GM19438 (cell line): ENCODE measurements at regions not wholly inside any gene's neighbourhood (a gene's known extent, or its start where the extent isn't known, plus 50 kb on each side); places are given as distances from the start of the nearest gene placed in this dataset.
"Not testable (repeated sequence)": the region's sequence is repeated elsewhere in the genome, so short reads cannot be mapped to it uniquely, and the experiment has no call there.

Experiments used
- ATAC-seq: cut with Tn5 transposase; IDR thresholded peaks from one replicate; pipeline ENCODE4 v1.9.1; 2021; ENCODE audit warnings: low read depth; ENCODE audit not compliant: unreplicated experiment

DNA sequence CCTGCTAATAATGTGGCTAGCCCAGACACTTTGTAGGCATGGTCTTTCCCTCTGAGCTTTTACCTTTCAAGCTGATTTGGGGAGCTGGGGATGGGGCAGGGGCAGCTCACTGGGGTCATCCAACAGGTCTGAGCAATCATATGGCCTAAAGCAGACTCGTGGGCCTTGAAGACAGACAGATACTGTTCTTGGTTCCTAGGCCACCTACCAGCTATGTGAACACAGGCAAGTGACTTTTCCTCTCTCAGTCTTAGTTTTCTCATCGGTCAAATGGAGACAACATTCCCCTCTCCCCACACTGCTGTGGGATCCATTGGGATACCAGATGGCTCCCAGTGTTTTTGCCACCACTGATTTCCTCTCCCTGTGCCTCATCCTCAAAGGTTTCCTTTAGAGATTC lies 181.8 kb downstream of the RRAGC start:
- no peak for ATAC-seq

- no peak for ATAC-seq
Measured at GRCh38 chr1:38677311-38677710, 182.3 kb downstream of the RRAGC start.

GRCh38 chr1:38672692-38673091 lies 186.9 kb downstream of the RRAGC start:
- ATAC-seq: no peak

DNA sequence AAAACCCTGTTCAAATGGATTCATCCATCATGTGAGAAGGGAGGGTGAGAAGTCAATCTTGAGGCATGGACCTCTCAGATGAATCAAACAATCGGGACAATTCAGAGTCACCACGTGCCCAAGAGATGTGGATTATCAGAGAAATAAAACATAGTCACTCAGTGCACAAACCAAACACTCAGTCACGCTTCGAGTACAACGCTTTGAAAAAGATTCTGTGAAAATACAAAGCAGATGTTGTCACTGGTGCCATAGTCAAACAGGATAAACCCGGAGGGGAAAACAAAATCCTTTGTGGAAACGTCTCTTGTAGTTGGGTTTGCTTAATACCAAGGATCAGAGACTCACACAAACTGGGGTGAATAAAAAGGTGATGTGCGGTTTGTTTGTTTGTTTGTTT lies 188.4 kb downstream of the RRAGC start:
- no peak for ATAC-seq

DNA sequence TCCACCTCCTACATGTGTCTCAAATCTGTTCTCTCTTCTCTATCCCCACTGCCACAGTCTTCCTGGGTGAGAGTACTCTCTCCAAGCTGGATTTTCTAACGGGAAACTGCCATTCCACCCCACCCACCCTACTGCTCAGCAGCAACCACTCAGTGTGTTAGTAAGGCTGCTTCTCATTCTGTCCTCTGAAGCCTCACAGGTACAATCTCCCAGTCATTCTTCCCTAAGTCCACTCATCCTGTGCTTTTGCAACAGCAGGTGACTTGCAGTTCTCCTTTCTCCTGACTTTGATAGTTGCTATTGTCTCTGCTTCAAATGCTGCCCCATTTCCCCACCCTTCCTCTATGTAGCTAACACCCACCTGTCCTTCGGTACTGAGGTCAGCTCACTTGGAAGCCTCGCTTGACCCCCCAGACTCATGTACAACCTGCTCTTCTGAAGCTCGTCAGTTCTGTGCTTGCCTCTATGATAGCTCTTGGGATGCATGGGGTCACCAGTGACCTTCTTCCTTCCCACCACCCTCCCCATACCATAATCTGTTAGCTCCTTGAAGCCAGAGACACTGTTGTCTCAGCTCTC lies 188.9 kb downstream of the RRAGC start:
- ATAC-seq: no peak

DNA sequence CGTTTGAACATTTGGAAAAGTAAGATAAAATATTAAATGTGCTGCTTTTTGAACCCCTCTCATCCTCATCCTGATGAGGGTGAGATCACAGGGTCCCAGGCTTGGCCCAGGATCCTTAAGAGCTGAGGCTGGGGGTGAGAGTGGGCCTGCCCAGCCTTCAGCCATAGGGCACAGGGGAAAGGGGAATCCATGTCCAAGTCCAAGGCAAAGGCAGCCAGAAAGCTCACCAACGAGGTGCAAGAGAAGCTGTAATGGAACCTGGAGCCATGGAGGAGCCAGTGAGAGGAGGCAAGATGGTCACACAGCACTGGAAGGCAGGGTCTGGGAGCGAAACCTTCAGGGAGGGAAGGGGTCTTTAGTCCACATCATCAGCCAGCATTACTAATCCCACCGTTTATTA lies 191.9 kb downstream of the RRAGC start:
- no peak for ATAC-seq

DNA sequence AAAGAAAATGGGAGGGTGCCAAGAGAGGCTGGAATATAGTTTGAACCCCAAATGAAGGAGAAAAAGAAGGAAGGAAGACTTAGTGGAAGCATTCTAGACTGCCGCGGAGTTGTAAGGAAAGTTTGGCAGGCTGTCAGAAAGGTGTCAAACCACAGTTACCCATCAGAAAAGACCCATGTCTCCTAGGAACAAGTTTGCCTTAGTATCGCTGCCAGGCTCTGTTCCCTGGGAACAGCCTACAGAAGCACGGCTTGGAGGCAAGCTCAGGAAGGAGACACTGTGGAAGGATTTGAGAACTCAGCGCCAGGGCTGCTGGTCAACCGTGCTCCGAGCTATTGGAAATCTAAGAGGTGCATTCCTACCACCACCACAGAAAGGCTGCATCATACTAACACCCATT lies 197.4 kb downstream of the RRAGC start:
- ATAC-seq: no peak

- ATAC-seq: no peak
Measured at GRCh38 chr1:38658883-38659282, 200.7 kb downstream of the RRAGC start.

DNA sequence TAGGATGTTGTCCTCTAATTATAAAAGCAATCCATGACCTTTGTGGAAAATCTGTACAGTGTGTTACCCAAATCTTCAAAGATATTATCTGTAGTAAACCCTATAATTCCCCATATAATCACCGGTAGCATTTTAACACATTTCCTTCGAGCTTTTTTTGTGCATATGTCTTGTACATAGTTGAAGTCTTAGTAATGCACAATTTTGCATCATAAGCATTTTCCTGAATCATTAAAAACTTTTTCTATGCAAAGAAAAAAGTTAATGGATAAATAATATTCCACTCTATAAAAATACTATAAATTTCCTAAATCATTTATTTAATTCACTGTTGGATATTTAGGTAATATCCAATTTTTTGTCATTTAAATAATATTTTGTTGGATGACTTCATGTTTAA lies 201.7 kb downstream of the RRAGC start:
- ATAC-seq: no peak

- no peak for ATAC-seq
Measured at GRCh38 chr1:38657207-38657840, 202.2 kb downstream of the RRAGC start.

GRCh38 chr1:38656726-38657125 lies 202.8 kb downstream of the RRAGC start:
- ATAC-seq: no peak

- no peak for ATAC-seq
Measured at GRCh38 chr1:38652217-38652616, 207.4 kb downstream of the RRAGC start.

- no peak for ATAC-seq
Measured at GRCh38 chr1:38651669-38652068, 207.9 kb downstream of the RRAGC start.

DNA sequence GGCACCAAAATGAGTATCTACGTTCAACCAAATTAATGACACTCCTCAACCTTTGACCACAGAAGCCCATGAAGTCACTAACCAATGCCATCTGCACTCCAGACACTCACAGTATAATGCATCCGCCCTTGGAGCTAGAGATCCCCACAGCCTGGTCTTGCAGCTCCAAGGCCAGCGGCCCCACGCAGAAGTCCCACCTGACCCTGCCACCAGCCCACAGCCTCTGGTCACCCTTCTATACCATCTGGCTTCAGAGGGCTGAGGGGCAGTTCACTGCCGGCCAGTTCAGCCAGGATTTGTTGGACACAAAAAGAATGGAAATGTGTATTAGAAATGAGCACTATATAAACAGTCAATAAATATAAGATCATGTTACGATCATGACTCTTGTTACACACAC lies 211.2 kb downstream of the RRAGC start:
- no peak for ATAC-seq

DNA sequence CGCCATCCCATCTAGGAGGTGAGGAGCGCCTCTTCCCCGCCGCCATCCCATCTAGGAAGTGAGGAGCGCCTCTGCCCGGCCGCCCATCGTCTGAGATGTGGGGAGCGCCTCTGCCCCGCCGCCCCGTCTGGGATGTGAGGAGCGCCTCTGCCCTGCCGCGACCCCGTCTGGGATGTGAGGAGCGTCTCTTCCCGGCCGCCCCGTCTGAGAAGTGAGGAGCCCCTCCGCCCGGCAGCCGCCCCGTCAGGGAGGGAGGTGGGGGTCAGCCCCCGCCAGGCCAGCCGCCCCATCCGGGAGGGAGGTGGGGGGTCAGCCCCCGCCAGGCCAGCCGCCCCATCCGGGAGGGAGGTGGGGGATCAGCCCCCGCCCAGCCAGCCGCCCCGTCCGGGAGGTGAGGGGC lies 212.2 kb downstream of the RRAGC start:
- not testable (repeated sequence) for ATAC-seq

DNA sequence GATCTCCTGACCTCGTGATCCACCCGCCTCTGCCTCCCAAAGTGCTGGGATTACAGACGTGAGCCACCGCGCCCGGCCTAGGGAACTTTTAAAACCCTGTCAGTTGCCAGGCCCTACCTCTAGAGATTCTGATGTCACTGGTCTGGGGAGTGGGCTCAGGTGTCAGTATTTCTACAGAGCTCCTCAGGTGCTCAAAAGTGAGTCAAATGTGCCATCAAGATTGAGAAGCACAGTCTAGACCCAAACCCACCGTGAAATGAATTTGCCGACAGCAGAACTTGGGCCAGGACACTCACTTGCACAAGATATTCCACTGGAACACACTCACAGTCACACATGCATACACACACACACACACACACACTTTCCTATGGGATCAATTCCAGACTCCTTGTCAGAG lies 215.5 kb downstream of the RRAGC start:
- no peak for ATAC-seq

DNA sequence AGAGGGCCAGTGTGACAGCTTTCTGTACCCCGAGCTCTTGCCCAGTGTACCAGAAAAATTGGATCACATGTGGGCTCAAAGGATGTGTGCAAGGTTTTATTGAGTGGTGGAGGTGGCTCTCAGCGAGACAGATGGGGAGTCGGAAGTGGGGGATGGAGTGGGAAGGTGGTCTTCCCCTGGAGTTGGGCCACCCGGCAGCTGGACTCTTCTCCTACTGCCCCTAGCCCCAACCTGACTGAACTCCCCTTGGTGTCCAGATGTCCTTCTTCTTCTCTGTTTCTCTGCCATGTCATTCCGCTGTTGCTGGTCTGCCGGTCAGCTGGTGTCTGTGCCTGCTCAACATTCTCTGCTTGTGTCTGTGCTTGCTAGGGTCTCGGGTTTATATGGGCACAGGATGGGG lies 217.9 kb downstream of the RRAGC start:
- no peak for ATAC-seq

DNA sequence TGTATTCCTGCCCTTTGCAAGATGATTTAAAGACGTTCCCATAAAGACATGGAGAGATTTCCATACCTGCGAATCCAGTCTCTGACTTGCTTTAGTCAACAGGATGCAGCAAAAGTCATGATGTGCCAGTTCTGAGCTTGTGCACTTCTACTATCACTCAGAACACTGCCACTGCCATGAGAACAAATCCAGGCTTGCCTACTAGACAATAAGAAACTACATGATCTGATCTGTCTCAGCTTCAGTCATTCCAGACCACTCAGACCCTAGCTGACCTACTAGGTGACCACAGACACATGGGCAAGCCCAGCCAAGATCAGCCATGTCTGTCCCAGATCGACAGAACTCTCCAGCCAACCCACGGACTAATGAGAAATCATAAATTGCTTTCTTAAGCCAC lies 219.2 kb downstream of the RRAGC start:
- ATAC-seq: no peak

- no peak for ATAC-seq
Measured at GRCh38 chr1:38628241-38628640, 231.3 kb downstream of the RRAGC start.

GRCh38 chr1:38625939-38626338 lies 233.6 kb downstream of the RRAGC start:
- no peak for ATAC-seq

DNA sequence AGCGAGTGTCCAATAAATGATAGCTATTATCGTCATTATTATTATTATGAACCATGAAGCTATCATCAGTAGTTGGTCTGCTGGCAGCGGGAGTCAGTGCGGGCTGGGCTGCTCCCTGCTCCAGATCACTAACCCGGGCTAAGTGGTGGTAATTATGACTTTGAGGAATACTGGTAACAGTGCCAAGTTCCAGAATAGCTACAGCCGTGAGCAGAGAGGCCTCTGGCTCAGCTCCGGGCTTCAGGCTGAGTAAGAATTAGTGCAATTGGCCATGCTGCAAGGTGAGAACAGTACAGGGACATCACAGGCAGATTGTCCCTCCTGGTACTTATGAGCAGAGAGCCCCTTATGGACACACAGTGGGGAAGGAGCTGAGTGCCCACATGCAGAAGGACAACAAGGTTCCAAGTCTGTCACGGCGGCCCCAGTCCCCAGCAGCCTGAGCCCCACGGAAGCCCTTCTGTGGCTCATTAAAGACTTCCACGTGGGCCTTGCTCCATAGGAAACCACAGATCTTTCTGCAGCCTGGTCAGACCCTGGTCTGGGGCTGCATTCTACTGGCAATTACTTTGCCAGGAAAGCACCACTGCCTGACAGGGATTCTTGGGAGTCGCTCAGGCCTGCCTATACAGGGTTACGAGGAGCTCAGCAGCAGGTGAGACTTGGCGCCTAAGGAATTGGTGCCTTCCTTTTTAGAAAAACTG lies 235.1 kb downstream of the RRAGC start:
- ATAC-seq: no peak

DNA sequence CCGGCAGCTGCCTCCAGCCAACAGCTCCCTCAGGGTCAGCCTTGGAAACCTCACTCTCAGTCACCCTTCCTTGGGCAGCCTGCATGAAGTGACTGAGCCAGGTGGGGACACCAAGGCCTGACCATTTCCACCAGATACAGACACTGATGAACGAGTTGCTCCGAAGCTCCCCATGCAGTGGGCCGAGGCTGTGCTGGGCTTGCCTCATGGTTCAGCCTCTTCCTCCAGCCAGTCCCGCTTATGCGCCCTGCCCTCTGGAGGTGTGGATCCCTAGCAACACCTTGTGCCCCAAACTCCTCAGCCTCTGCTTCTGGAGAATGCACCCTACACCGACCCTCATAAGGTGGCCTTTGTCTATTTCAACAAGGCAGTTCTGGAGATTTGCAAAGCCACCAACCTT lies 236.0 kb downstream of the RRAGC start:
- ATAC-seq: no peak
